Kidney (tissue), 13 donors: ENCODE measurements at regions not wholly inside any gene's neighbourhood (a gene's known extent, or its start where the extent isn't known, plus 50 kb on each side); places are given as distances from the start of the nearest gene placed in this dataset.

Experiments
- DNase-seq, 5 donors: peaks; one replicate each; pipeline ENCODE4 v3.0.0-alpha.2; 2013 to 2020
- FAIRE-seq: peaks from 2 replicates; lab custom pipeline; 2012; peaks lifted over from hg19 to GRCh38; lab: Jason Lieb, UNC
- H3K27ac ChIP-seq, 2 donors: one replicate each; pipeline ENCODE4 v1.7.0; 2013; ENCODE audit warnings: low read depth in 2 of 2, low read length in 2 of 2, inconsistent platforms in 1 of 2
- H3K27me3 ChIP-seq: one replicate; pipeline ENCODE4 v1.7.1; 2013; ENCODE audit warnings: low read length, inconsistent platforms; ENCODE audit not compliant: control insufficient read depth, insufficient read depth
- H3K36me3 ChIP-seq, 3 donors: one replicate each; pipeline versions ENCODE4 v1.7.0 to v1.7.1; 2013; ENCODE audit warnings: low read length in 3 of 3, control low read depth in 1 of 3, inconsistent platforms in 1 of 3; ENCODE audit not compliant: insufficient read depth in 3 of 3, control insufficient read depth in 2 of 3
- H3K4me1 ChIP-seq, 3 donors: one replicate each; pipeline versions ENCODE4 v1.7.0 to v1.7.1; 2013; ENCODE audit warnings: low read length in 3 of 3, inconsistent platforms in 1 of 3, low read depth in 1 of 3; ENCODE audit not compliant: control insufficient read depth in 2 of 3, insufficient read depth in 2 of 3
- H3K4me3 ChIP-seq, 3 donors: one replicate each; pipeline versions ENCODE4 v1.7.0 to v1.8.1; 2013; ENCODE audit warnings: low read length in 3 of 3, control low read depth in 1 of 3, inconsistent platforms in 1 of 3
- H3K9ac ChIP-seq, 3 donors: one replicate each; pipeline versions ENCODE4 v1.7.0 to v1.7.1; 2013; ENCODE audit warnings: low read length in 3 of 3, control low read depth in 1 of 3, inconsistent platforms in 1 of 3
- H3K9me3 ChIP-seq, 3 donors: one replicate each; pipeline versions ENCODE4 v1.7.0 to v1.7.1; 2013; ENCODE audit warnings: low read length in 3 of 3, control low read depth in 1 of 3, inconsistent platforms in 1 of 3; ENCODE audit not compliant: control insufficient read depth in 2 of 3, insufficient read depth in 1 of 3
- CTCF ChIP-seq: IDR thresholded peaks from 3 replicates; pipeline ENCODE4 v1.5.1; 2012; ENCODE audit warnings: mild to moderate bottlenecking, moderate library complexity, borderline replicate concordance; ENCODE audit not compliant: insufficient read depth; ENCODE audit errors: extremely low read depth
- intact Hi-C: fragments of 100-400 bp; cut with DNase I; formaldehyde crosslinking; loops from one replicate; pipeline ENCODE4 v1.11.1; 2022
- donor health status: control.
- donor health status: control.
- donor health status: control.
- donor health status: control.
- donor health status: control.
- donor health status: DM: yes; HTN: yes; CAD: no.
- donor health status: Normal renal cell carcinoma (clear cell type).

- intact Hi-C loops, result no loop called here
- Histone ChIP-seq H3K36me3 (no peaks in the 10 kb centered on the region), H3K27me3 (no peaks in the 10 kb centered on the region), H3K4me1 (no peaks in the 10 kb centered on the region), H3K4me3 (no peak overlapping the region), H3K9ac (no peak overlapping the region), H3K9me3 (no peaks in the 10 kb centered on the region), H3K27ac (no peak overlapping the region)
- no peak for DNase-seq
- no peak for FAIRE-seq
- no peak for TF ChIP-seq CTCF
Measured at GRCh38 chr17:72185564-72185963, 64.7 kb downstream of the SOX9 start.

- no peaks in the 10 kb centered on the region for H3K27me3 ChIP-seq
- DNase-seq (peak; percentile 52 to 81 (median 54)), FAIRE-seq (no peak)
- no peak overlapping the region for H3K9ac ChIP-seq
- no peaks in the 10 kb centered on the region for H3K36me3 ChIP-seq
- H3K27ac ChIP-seq, result no peak overlapping the region
- intact Hi-C loops, result no loop called here
- H3K4me3 ChIP-seq, result no peak overlapping the region
- TF ChIP-seq CTCF, result no peak
- H3K9me3 ChIP-seq, result no peaks in the 10 kb centered on the region
- no peaks in the 10 kb centered on the region for H3K4me1 ChIP-seq
Measured at GRCh38 chr17:72187556-72187955, 66.7 kb downstream of the SOX9 start.

- H3K27me3 ChIP-seq, result no peaks in the 10 kb centered on the region
- no peak overlapping the region for H3K9ac ChIP-seq
- no peaks in the 10 kb centered on the region for H3K36me3 ChIP-seq
- no peak for TF ChIP-seq CTCF
- intact Hi-C loops, result no loop called here
- DNase-seq, result no peak
- no peaks in the 10 kb centered on the region for H3K9me3 ChIP-seq
- H3K4me3 ChIP-seq, result peak overlapping the region in 1 of 3 donors; percentile 18
- no peaks in the 10 kb centered on the region for H3K4me1 ChIP-seq
- H3K27ac ChIP-seq, result no peak overlapping the region
- no peak for FAIRE-seq
Measured at GRCh38 chr17:72188801-72189200, 68.0 kb downstream of the SOX9 start.
